GM12891 (cell line): ENCODE measurements at regions not wholly inside any gene's neighbourhood (a gene's known extent, or its start where the extent isn't known, plus 50 kb on each side); places are given as distances from the start of the nearest gene placed in this dataset.

Experiments used
- DNase-seq: peaks from one replicate; pipeline ENCODE4 v3.0.0; 2011; ENCODE audit warnings: low spot score; ENCODE audit not compliant: insufficient read length
- FAIRE-seq: peaks from 2 replicates; lab custom pipeline; 2011; peaks lifted over from hg19 to GRCh38; lab: Jason Lieb, UNC
- PAX5 ChIP-seq: IDR thresholded peaks from 2 replicates; pipeline ENCODE4 v1.6.1; 2011; ENCODE audit warnings: low read length, moderate library complexity, mild to moderate bottlenecking; ENCODE audit not compliant: insufficient read depth, severe bottlenecking
- POLR2A ChIP-seq: IDR thresholded peaks from 2 replicates; pipeline ENCODE4 v1.6.1; 2011; ENCODE audit warnings: low read depth, low read length, control low read depth
- POLR2AphosphoS5 ChIP-seq: IDR thresholded peaks from 2 replicates; pipeline ENCODE4 v1.6.1; 2011; ENCODE audit warnings: low read depth, low read length, control low read depth
- POU2F2 ChIP-seq: IDR thresholded peaks from 2 replicates; pipeline ENCODE4 v1.6.1; 2011; ENCODE audit warnings: low read depth, mild to moderate bottlenecking, control low read depth, low read length, moderate library complexity
- SPI1 ChIP-seq: IDR thresholded peaks from 2 replicates; pipeline ENCODE4 v1.6.1; 2011; ENCODE audit warnings: low read depth, low read length, control low read depth
- TAF1 ChIP-seq: IDR thresholded peaks from 2 replicates; pipeline ENCODE4 v1.6.1; 2011; ENCODE audit warnings: low read depth, low read length, control low read depth

DNA sequence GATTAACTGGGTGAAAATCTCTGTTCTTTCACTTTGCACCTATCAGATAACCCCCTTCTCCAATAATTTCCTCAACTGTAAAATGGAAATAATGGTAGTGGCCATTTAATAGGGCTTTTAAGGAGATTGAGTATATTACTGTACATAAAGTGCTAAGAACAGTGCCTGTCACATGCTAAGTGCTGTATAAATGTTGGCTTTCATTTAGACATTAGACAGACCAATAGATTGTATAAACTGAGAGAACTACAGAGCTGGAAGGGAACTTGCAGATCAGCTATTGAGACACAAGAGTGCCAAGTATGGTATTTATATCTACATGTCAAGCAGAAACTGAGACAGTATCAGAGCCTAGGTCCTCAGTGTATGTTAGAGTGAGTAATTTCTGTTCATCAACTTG, 934.7 kb downstream of the PLA2G4A start:
- DNase-seq: no peak
- FAIRE-seq: no peak
- TF ChIP-seq SPI1 (no peak), PAX5 (no peak), TAF1 (no peak), POLR2A (no peak), POLR2AphosphoS5 (no peak), POU2F2 (no peak)

GRCh38 chr1:187763976-187764375, 935.2 kb downstream of the PLA2G4A start:
- no peak for FAIRE-seq
- TF ChIP-seq POLR2AphosphoS5 (no peak), POU2F2 (no peak), PAX5 (no peak)
- DNase-seq: no peak

DNA sequence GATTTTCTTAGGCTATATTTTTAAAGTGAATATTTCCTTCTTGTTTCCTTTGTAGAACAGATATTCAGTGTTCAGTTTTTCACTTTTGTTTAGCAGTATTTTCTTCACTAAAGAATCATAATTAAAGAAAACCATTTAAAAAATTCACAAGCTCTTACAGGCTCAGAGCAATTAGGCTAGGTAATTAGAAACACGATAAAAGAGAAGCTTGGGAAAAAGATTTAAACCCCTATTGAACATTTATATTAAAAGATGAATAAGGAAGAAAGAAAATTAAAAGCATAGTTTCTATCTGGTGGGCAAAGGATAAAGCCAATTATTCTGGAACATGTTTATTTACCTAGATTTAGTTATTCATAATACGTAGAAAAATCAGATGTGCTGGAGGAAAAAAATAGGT, 942.6 kb downstream of the PLA2G4A start:
- FAIRE-seq (no peak), DNase-seq (no peak)
- TF ChIP-seq PAX5: no peak
- TF ChIP-seq SPI1: no peak
- no peak for TF ChIP-seq TAF1
- TF ChIP-seq POU2F2: no peak
- no peak for TF ChIP-seq POLR2AphosphoS5
- TF ChIP-seq POLR2A: no peak

- FAIRE-seq (no peak), DNase-seq (no peak)
- no peak for TF ChIP-seq TAF1
- TF ChIP-seq POLR2A: no peak
- no peak for TF ChIP-seq POU2F2
Measured at GRCh38 chr1:187773168-187773567, 944.4 kb downstream of the PLA2G4A start.

GRCh38 chr1:187787736-187788135, 959.0 kb downstream of the PLA2G4A start:
- TF ChIP-seq PAX5 (no peak), POU2F2 (no peak), POLR2A (no peak), POLR2AphosphoS5 (no peak), SPI1 (no peak), TAF1 (no peak)
- FAIRE-seq: no peak
- no peak for DNase-seq

DNA sequence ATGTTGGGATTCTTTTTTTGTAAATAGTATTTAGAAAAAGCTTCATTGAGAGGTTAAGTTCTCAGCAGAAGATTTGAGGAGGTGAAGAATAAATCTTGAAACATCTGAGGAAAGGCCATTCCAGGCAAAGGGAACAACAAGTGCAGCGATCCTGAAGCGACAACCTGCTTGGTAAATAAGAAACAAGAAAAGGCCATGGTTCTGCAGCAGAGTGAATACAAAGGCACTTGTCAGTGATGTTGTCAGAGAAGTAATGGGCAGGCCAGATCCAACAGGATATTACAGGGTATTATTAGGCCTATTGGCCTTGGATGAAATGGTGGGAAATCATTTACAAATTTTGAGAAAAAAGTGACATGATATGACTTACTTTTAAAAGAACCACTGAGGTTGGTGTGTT, 960.0 kb downstream of the PLA2G4A start:
- FAIRE-seq: no peak
- no peak for DNase-seq
- TF ChIP-seq SPI1: no peak
- no peak for TF ChIP-seq TAF1
- TF ChIP-seq PAX5: no peak

- no peak for DNase-seq
- no peak for FAIRE-seq
- no peak for TF ChIP-seq POU2F2
- no peak for TF ChIP-seq SPI1
- TF ChIP-seq PAX5: no peak
Measured at GRCh38 chr1:187790724-187791123, 962.0 kb downstream of the PLA2G4A start.

DNA sequence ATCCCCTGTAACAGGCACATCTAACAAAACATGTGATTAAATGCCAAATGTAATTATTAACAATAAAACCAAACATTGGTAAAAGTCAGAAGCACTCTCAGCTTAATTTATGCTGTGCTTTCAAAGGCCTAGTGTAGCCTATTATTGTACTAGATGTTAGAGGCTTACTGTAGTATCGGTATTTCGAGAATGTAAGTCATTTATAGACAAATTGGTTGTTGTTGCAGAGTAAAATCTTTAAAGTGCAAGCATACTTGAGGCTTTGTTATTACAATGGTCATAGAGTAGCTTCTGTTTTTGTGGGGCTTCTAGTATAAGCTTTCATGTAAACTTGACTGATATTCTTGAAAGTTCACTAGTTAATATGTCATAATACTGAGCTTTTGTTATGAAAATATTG, 965.8 kb downstream of the PLA2G4A start:
- TF ChIP-seq TAF1 (no peak), POLR2AphosphoS5 (no peak), POLR2A (no peak), SPI1 (no peak), POU2F2 (no peak), PAX5 (no peak)
- FAIRE-seq (no peak), DNase-seq (no peak)

- FAIRE-seq (no peak), DNase-seq (no peak)
- TF ChIP-seq POLR2A (no peak), TAF1 (no peak), POU2F2 (no peak), SPI1 (no peak), PAX5 (no peak), POLR2AphosphoS5 (no peak)
Measured at GRCh38 chr1:187809549-187809948, 980.8 kb downstream of the PLA2G4A start.

DNA sequence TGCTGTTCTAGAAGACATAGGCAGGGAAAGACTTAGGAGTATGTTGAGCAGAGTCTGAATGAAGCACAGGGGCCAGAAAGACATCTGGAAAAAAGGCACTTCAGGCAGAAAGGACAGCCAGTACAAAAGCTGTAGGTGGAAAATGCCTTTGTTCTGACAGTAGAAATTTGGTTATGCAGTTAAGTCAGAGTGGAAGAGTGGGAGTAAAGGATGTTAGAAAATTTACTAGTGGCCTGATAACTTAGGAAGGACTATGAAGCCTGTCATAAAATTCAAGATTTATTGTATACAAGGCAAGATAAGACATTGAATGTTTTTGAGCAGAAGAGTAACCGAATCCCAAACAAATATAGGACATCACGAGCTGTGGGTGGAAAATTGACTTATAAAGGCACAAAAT, 987.9 kb downstream of the PLA2G4A start:
- FAIRE-seq (no peak), DNase-seq (no peak)
- TF ChIP-seq POU2F2 (no peak), TAF1 (no peak)

DNA sequence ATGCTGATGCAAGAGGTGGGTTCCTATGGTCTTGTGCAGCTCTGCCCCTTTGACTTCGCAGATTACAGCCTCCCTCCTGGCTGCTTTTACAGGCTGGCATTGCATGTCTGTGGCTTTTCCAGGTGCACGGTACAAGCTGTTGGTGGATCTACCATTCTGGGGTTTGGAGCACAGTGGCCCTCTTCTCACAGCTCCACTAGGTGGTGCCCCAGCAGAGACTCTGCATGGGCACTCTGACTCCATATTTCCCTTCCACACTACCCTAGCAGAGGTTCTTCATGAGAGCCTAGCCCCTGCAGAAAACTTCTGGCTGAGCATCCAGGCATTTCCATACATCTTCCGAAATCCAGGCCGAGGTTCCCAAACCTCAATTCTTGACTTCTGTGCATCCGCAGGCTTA, 989.0 kb downstream of the PLA2G4A start:
- TF ChIP-seq TAF1: no peak
- no peak for TF ChIP-seq POU2F2
- TF ChIP-seq POLR2AphosphoS5: no peak
- TF ChIP-seq POLR2A: no peak
- no peak for TF ChIP-seq SPI1
- no peak for TF ChIP-seq PAX5
- no peak for FAIRE-seq
- DNase-seq: no peak
